ENCODE measurements at regions not wholly inside any gene's neighbourhood (a gene's known extent, or its start where the extent isn't known, plus 50 kb on each side); places are given as distances from the start of the nearest gene placed in this dataset.
"Not testable (repeated sequence)": the region's sequence is repeated elsewhere in the genome, so short reads cannot be mapped to it uniquely, and the experiment has no call there.

- intact Hi-C loops (cut with DNase I) = no loop called here
- TF ChIP-seq POLR2A (IDR thresholded peaks at IDR 0.05) (no peak), CTCF (IDR thresholded peaks at IDR 0.05) (no peak)
- H3K27ac ChIP-seq = no peak overlapping the region
- H3K27me3 ChIP-seq = peaks cover 0 to 4% (median 0%) of the 10 kb centered on the region in 4 donors
- no peak overlapping the region for H3K4me3 ChIP-seq
- WGBS, 2 donors = 64 to 87% methylated on average over 5 to 6 of the region's 7 CpGs
- no peaks in the 10 kb centered on the region for H3K36me3 ChIP-seq
- DNase-seq = no peak
- H3K9me3 ChIP-seq = no peaks in the 10 kb centered on the region
- H3K4me1 ChIP-seq = no peaks in the 10 kb centered on the region
These were observed 181.5 kb upstream of the E2F8 start for GRCh38 chr11:19422276-19422675.

- TF ChIP-seq POLR2A (IDR thresholded peaks at IDR 0.05) = no peak
- no peak for TF ChIP-seq CTCF (IDR thresholded peaks at IDR 0.05)
- WGBS, 2 donors = 56 to 66% methylated on average over 6 of the region's 6 CpGs
- Histone ChIP-seq H3K9me3 (no peaks in the 10 kb centered on the region), H3K4me3 (no peak overlapping the region), H3K4me1 (no peaks in the 10 kb centered on the region), H3K27ac (no peak overlapping the region), H3K27me3 (no peaks in the 10 kb centered on the region), H3K36me3 (no peaks in the 10 kb centered on the region)
- DNase-seq = no peak
- intact Hi-C loops (cut with DNase I) = no loop called here
These were observed 180.3 kb upstream of the E2F8 start for GRCh38 chr11:19420868-19421533.

GRCh38 chr11:19419808-19420207 lies 179.1 kb upstream of the E2F8 start:
- no peaks in the 10 kb centered on the region for H3K9me3 ChIP-seq
- H3K4me1 ChIP-seq = no peaks in the 10 kb centered on the region
- H3K4me3 ChIP-seq = no peak overlapping the region
- no peak for TF ChIP-seq POLR2A (IDR thresholded peaks at IDR 0.05)
- no peak for TF ChIP-seq CTCF (IDR thresholded peaks at IDR 0.05)
- intact Hi-C loops (cut with DNase I) = no loop called here
- no peak for DNase-seq
- no peaks in the 10 kb centered on the region for H3K36me3 ChIP-seq
- H3K27ac ChIP-seq = no peak overlapping the region
- no peaks in the 10 kb centered on the region for H3K27me3 ChIP-seq
- WGBS, 2 donors = 58 to 63% methylated on average over 7 of the region's 7 CpGs

GRCh38 chr11:19419021-19419750 lies 178.4 kb upstream of the E2F8 start:
- Histone ChIP-seq H3K36me3 (no peaks in the 10 kb centered on the region), H3K4me1 (no peaks in the 10 kb centered on the region), H3K4me3 (no peak overlapping the region), H3K27me3 (no peaks in the 10 kb centered on the region), H3K9me3 (no peaks in the 10 kb centered on the region), H3K27ac (peak overlapping the region in 1 of 4 donors; percentile 14)
- DNase-seq = no peak
- intact Hi-C loops (cut with DNase I) = no loop called here
- 37 to 42% methylated on average over 7 to 8 of the region's 8 CpGs for WGBS, 2 donors
- TF ChIP-seq POLR2A (IDR thresholded peaks at IDR 0.05) (no peak), CTCF (IDR thresholded peaks at IDR 0.05) (no peak)

GRCh38 chr11:19418221-19418620 lies 177.5 kb upstream of the E2F8 start:
- Histone ChIP-seq H3K4me3 (no peak overlapping the region), H3K9me3 (no peaks in the 10 kb centered on the region), H3K27me3 (no peaks in the 10 kb centered on the region), H3K36me3 (no peaks in the 10 kb centered on the region), H3K27ac (no peak overlapping the region), H3K4me1 (no peaks in the 10 kb centered on the region)
- intact Hi-C loops (cut with DNase I) = no loop called here
- no peak for DNase-seq
- WGBS, 2 donors = 83 to 86% methylated on average over 2 of the region's 2 CpGs
- TF ChIP-seq CTCF (IDR thresholded peaks at IDR 0.05) = no peak

GRCh38 chr11:19412070-19412469 lies 171.3 kb upstream of the E2F8 start:
- 0% methylated on average over 1 to 3 of the region's 3 CpGs for WGBS, 2 donors
- intact Hi-C loops (cut with DNase I); H3K9me3 ChIP-seq; DNase-seq; H3K4me1 ChIP-seq; H3K36me3 ChIP-seq; H3K27ac ChIP-seq; H3K4me3 ChIP-seq: not testable (repeated sequence)
- H3K27me3 ChIP-seq = peaks cover 0 to 41% (median 0%) of the 10 kb centered on the region in 4 donors

Data from esophagus squamous epithelium (tissue), 5 donors.